ENCODE measurements at regions not wholly inside any gene's neighbourhood (a gene's known extent, or its start where the extent isn't known, plus 50 kb on each side); places are given as distances from the start of the nearest gene placed in this dataset.

DNA sequence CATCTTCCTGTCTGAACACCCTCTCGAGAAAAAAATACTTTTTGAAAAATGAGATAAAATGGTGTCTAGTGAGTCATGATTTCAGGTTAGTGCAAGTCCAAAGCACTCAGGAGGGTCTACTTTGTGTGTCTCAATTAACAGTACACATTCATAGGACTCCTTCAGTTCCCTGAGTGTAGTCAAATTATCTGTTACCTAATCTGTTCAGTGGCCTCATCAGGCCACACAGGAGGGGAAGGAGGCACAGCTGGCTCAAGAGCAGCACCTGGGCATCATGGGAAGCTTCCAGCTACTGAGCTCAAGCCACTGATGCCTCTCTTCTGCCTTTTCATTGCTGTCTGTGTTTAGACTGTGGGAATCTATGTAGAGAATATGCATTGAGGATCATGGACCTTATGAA, 341.4 kb upstream of the SGO1 start:
- TF ChIP-seq, protein P1, sequence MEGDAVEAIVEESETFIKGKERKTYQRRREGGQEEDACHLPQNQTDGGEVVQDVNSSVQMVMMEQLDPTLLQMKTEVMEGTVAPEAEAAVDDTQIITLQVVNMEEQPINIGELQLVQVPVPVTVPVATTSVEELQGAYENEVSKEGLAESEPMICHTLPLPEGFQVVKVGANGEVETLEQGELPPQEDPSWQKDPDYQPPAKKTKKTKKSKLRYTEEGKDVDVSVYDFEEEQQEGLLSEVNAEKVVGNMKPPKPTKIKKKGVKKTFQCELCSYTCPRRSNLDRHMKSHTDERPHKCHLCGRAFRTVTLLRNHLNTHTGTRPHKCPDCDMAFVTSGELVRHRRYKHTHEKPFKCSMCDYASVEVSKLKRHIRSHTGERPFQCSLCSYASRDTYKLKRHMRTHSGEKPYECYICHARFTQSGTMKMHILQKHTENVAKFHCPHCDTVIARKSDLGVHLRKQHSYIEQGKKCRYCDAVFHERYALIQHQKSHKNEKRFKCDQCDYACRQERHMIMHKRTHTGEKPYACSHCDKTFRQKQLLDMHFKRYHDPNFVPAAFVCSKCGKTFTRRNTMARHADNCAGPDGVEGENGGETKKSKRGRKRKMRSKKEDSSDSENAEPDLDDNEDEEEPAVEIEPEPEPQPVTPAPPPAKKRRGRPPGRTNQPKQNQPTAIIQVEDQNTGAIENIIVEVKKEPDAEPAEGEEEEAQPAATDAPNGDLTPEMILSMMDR (IDR thresholded peaks at IDR 0.05), result no peak
- TF ChIP-seq POLR2AphosphoS5 (IDR thresholded peaks at IDR 0.05), result no peak
